ENCODE measurements at regions not wholly inside any gene's neighbourhood (a gene's known extent, or its start where the extent isn't known, plus 50 kb on each side); places are given as distances from the start of the nearest gene placed in this dataset.

DNA sequence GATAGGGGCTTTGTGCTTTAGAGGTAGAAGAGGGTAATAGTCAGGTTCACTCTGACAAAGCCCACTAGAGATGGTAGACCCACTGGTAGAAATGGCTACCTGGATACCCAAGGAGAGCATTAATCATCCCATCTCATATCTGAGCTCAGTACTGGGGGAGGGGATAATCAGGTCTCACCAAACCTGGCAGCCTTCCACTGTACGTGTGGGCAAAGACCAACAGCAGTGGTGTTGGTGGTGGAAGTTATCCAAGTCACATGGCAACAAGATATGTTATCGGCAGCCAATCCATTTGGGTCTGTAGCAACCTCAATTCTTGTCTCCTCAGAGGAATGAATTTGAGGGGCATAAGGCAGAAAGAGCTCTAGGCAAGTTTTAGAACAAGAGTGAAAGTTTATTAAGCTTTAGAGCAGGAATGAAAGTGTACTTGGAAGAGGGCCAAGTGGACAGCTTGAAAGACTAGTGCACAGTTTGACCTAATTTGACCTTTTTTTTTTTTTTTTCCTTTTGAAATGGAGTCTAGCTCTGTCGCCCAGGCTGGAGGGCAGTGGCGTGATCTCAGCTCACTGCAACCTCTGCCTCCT lies 67.0 kb upstream of the CXCL13 start:
- TF ChIP-seq, protein P1, sequence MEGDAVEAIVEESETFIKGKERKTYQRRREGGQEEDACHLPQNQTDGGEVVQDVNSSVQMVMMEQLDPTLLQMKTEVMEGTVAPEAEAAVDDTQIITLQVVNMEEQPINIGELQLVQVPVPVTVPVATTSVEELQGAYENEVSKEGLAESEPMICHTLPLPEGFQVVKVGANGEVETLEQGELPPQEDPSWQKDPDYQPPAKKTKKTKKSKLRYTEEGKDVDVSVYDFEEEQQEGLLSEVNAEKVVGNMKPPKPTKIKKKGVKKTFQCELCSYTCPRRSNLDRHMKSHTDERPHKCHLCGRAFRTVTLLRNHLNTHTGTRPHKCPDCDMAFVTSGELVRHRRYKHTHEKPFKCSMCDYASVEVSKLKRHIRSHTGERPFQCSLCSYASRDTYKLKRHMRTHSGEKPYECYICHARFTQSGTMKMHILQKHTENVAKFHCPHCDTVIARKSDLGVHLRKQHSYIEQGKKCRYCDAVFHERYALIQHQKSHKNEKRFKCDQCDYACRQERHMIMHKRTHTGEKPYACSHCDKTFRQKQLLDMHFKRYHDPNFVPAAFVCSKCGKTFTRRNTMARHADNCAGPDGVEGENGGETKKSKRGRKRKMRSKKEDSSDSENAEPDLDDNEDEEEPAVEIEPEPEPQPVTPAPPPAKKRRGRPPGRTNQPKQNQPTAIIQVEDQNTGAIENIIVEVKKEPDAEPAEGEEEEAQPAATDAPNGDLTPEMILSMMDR (IDR thresholded peaks at IDR 0.05) = no peak
- TF ChIP-seq POLR2A (IDR thresholded peaks at IDR 0.05) = no peak

Measured in esophagus squamous epithelium (tissue), 4 donors.